ENCODE measurements at regions not wholly inside any gene's neighbourhood (a gene's known extent, or its start where the extent isn't known, plus 50 kb on each side); places are given as distances from the start of the nearest gene placed in this dataset.

DNA sequence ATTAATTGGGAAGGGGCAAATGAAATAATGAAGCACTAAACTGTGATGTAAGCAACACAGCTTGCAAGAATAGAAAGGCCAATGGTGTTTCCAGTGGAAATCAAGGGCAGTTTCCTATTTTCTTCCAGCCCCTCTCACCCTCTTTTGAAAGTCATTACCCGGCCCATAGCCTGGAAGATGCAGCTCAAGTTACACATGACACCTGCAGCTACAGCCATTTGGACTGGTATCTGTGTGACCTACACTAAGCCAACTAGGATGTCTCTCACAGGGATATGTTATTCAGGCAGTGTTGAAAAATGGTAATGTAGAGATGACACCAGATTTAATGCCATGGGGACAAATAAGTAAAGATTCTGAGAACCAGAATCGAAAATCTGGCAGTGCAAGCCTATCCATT, 439.4 kb upstream of the ZNF462 start:
- no peak for TF ChIP-seq CTCF (conservative IDR thresholded peaks at IDR 0.05; ENCODE audit: low read length)
- TF ChIP-seq EZH2phosphoT487 (IDR thresholded peaks at IDR 0.05; ENCODE audit: borderline replicate concordance, low read depth, low read length), result no peak
